ENCODE measurements at regions not wholly inside any gene's neighbourhood (a gene's known extent, or its start where the extent isn't known, plus 50 kb on each side); places are given as distances from the start of the nearest gene placed in this dataset.

DNA sequence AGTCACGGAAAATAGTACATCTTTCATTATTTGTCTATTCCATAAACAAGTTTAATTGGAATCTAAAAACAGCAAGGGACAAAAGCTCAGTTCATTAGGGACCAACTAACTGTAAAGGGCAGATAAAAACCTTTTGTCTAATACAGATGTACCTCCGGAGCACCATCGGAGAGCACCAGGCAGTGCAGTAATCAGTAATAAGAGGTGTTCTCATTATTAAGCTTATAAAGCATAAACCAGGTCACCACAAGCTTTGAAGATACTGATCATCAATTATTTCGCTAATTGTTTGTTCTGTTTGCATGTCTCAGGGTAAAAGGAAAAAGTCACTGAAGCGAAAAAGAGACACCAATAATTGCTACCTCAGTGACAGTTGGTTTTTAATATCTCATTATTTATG is 207.3 kb upstream of the PRKD1 start:
- TF ChIP-seq EZH2phosphoT487 (IDR thresholded peaks at IDR 0.05; ENCODE audit: insufficient read depth, low read depth) (no peak), EZH2 (IDR thresholded peaks at IDR 0.05; ENCODE audit: insufficient read depth, poor library complexity, severe bottlenecking) (no peak)

All from GM23248 (cell line).